ENCODE measurements at regions not wholly inside any gene's neighbourhood (a gene's known extent, or its start where the extent isn't known, plus 50 kb on each side); places are given as distances from the start of the nearest gene placed in this dataset.
A peak's percentile ranks its signal among the peaks of the same experiment; 100 is the strongest.
"Not testable (repeated sequence)": the region's sequence is repeated elsewhere in the genome, so short reads cannot be mapped to it uniquely, and the experiment has no call there.

DNA sequence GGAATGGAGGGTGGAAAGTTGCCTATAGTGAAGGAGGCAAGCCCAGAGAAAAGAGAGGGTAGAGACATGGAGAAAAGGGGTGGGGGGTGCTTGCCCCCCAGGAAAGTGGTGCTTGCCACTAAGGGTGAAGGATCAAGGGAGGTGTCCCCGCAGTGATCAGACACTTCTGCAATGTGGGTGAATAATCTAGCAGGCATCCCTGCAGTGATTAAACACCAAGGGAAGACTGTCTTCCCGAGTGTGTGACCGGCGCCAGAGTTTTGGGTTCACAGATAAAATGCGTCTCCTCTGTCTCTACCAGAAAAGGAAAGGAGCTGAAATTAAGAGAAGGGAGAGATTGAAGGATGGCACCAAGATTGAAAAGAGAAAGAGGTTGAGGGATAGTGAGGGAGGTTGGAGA is 1076.9 kb downstream of the DNAJB9 start:
- not testable (repeated sequence) for DNase-seq

DNA sequence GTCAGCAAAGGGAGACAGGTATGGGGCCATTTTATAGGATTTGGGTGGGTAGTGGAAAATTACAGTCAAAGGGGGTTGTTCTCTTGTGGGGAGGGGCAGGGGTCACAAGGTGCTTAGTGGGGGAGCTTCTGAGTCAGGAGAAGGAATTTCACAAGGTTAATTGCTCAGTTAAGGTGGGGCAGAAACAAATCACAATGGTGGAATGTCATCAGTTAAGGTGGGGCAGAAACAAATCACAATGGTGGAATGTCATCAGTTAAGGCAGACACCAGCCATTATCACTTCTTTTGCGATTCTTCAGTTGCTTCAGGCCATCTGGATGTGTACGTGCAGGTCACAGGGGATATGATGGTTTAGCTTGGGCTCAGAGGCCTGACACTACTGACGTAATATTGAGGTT is 1077.6 kb downstream of the DNAJB9 start:
- DNase-seq, result not testable (repeated sequence)

DNA sequence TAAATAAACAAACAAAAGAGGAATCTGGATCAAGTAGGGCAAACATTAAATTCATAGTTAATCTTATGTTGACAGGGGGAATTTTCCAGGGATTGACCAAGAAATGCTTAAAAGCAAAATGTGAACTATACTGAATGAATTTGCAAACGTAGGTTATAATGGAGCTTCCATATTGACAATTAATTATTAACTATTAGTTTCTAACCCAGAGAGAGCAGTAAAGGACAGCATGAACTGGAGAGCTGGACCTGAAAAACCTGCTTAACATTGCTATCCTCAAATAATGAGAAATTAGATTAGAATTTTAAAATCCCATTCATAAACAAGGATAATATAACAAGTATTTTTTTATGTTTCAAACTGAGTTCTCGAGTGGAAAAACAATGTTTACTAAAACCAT is 1089.6 kb downstream of the DNAJB9 start:
- peak; percentile 60 for DNase-seq

DNA sequence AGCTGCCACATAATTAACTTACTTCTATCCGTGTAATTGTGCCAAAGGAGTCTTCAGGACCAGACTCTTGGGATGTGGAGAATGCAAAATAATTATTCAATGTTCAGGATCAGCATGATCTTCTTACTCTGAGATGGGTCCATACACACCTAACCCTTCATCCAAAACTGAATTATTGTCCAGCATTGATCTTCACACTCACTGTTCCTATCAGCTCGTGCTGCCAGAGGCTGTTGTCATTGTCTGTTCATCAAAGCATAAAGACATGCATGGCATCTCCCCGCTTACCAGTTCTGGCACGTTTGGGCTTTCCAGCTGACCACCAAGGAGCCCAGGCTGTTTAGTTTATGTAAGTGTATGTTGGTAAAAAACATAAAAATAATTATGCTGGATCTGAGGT is 1090.7 kb downstream of the DNAJB9 start:
- DNase-seq, result no peak

DNA sequence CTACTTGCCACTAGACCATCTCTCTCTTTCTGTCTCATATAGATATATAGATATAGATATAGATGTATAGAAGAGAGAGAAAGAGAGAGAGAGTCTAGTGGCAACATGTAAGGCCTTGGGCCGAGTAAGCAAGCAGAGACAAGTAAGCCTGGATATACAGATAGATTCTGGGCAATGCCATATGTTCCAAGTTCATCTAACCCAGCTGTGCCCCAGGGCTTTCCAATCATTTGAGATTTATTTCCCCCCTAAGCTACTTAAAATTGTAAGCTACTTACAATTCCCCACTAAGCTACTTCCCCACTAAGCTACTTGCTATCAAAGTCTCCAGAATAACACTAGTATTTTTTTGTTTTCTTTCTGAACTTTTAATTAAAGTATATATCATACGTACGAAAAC is 1094.1 kb downstream of the DNAJB9 start:
- no peak for DNase-seq

DNA sequence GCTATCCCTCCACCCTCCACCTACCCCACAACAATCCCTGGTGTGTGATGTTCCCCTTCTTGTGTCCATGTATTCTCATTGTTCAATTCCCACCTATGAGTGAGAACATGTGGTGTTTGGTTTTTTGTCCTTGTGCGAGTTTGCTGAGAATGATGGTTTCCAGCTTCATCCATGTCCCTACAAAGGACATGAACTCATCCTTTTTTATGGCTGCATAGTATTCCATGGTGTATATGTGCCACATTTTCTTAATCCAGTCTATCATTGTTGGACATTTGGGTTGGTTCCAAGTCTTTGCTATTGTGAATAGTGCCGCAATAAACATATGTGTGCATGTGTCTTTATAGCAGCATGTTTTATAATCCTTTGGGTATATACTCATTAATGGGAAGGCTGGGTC is 1117.6 kb downstream of the DNAJB9 start:
- not testable (repeated sequence) for DNase-seq

DNA sequence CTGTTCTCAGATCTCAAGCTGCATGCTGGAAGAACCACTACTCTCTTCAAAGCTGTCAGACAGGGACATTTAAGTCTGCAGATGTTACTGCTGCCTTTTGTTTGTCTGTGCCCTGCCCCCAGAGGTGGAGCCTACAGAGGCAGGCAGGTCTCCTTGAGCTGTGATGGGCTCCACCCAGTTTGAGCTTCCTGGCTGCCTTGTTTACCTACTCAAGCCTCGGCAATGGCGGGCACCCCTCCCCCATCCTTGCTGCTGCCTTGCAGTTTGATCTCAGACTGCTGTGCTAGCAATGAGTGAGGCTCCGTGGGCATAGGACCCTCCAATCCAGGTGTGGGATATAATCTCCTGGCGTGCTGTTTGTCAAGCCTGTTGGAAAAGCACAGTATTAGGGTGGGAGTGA is 1122.9 kb downstream of the DNAJB9 start:
- peak; percentile 48 for DNase-seq

DNA sequence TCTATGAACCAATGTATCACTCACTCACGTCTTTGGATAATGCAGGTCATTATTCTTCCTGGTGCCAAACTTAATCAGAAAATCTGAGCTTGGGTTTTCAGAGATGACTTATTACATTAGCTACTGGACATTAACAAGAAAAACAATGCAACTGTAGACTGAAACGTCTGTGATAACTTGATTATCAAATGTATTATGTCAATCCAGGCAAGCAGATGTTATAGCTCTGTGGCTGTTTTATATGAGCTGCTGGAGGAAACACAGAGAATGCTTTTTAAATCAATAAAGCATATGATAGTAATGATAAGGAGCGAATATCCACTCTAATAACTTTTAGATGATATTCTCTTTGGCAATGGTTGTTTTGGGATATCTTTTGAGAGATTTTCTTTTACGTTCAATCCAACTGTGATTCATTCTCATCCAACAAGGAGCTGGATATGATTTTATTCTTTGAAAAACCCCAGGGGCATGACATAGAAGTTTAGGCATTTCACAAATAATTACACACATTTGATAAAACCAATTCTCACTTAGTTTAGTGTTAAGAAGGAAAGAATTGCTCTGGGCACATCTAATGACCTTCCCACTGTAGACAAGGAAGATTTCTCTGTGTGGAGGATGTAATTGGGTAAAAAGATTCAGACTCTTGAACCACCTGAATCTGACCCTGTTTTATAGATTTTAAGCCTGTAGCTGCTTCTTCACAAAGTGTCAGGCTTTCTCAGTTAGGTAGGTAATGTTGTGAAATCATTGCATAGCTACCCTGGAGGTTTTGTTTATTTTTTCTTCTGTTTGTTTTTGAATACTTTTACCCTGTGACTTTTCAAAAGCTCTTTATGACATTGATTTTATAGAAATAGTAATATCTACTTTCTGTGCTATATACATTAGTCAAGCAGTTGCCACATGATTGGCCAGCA is 1124.7 kb downstream of the DNAJB9 start:
- DNase-seq, result no peak

DNA sequence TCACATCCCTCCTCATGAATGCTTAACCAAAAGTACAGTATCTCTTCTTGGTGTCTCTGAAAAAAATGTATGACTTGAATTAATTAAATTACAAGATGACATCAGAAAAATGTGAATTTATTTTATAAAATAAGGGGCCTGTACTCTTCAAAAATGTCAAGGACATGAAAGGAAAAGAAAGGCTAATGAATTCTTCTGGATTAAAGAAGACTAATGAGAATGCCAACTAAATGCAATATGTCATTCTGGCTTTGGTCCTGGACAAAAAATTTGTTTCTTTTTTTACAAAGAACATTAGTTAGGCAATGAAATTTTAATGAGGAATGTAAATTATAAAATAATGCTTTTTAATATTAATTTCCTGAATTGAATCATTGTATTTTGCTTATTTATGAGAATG is 1125.7 kb downstream of the DNAJB9 start:
- no peak for DNase-seq

DNA sequence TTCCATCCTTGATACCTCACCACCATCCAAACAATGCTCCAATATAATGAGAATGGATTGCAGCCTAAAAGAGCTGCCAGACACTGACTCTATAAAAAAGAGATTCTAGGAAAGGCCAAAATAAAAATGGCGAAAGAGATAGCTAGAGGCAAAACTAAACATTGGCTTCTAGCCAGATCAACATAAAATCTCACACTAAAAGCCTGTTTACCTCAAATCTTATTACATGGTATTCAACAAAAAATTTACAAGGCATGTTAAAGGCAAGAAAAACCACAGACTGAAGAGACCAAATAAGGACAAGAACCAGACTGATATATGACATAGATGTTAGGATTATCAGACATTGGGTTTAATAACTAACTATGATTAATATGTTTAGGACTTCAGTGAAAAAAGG is 1127.0 kb downstream of the DNAJB9 start:
- no peak for DNase-seq

DNA sequence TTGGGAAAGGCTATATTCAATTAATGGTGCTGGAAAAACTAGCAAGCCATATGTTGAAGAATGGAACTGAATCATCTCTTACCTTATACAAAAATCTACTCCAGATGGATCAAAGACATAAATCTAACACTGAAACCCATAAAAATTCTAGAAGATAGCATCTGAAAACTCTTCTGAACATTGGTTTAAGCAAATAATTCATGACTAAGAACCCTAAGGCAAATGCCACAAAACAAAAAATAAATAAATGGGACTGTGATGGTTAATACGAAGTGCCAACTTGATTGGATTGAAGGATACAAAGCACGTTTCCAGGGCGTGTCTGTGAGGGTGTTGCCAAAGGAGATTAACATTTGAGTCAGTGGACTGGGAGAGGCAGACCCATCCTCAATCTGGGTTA is 1130.0 kb downstream of the DNAJB9 start:
- DNase-seq, result no peak

DNA sequence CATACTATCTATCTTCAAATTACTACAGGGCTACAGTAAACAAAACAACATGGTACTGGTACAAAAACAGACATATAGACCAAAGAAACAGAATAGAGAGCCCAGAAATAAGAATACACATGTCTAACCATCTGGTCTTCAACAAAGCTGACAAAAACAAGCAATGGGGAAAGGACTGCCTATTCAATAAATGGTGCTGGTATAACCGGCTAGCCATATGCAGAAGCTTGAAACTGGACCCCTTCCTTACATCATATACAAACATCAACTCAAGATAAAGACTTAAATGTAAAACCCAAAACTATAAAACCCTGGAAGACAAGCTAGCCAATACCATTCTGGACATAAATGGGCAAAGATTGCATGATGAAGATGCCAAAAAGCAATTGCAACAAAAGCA is 1143.7 kb downstream of the DNAJB9 start:
- no peak for DNase-seq

DNA sequence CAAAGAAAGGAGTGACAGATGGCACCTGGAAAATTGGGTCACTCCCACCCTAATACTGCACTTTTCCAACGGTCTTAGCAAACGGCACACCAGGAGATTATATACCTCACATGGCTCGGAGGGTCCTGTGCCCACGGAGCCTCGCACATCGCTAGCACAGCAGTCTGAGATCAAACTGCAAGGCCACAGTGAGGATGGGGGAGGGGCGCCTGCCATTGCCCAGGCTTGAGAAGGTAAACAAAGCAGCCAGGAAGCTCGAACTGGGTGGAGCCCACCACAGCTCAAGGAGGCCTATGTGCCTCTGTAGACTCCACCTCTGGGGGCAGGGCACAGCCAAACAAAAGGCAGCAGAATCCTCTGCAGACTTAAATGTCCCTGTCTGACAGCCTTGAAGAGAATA is 1149.7 kb downstream of the DNAJB9 start:
- peak; percentile 26 for DNase-seq

DNA sequence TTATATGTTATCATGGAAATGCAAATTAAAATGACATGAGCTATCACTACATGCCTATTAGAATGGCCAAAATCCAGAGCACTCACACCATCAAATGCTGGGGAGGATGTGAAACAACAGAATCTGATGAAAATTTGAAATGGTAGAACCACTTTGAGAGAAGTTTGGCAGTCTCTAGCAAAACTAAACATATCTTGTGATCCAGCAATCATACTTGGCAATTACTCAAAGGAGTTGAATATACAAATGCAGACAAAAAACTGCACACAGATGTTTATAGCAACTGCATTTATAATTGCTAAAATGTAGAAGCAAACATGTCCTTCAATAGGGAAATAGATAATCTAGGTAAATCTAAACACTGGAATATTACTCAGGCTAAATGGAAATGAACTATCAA is 1164.9 kb downstream of the DNAJB9 start:
- no peak for DNase-seq

DNA sequence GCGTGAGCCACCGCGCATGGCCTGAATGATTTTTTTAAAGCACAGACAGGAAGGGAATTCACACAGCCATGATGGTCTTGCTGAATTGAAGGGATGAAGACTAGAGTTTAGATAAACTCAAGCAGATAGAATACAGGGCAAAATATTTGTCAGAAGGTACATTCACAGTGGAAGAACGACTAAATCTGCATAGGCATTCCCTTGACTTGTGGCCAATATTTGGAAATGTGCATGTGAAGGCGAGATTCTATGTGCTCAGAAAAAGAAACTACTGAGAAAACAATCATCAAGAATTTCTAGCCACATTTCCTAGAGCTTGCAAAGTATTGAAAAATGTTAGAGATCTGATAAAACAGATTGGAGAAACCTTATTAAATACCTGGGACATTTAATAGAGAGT is 1166.2 kb downstream of the DNAJB9 start:
- no peak for DNase-seq

DNA sequence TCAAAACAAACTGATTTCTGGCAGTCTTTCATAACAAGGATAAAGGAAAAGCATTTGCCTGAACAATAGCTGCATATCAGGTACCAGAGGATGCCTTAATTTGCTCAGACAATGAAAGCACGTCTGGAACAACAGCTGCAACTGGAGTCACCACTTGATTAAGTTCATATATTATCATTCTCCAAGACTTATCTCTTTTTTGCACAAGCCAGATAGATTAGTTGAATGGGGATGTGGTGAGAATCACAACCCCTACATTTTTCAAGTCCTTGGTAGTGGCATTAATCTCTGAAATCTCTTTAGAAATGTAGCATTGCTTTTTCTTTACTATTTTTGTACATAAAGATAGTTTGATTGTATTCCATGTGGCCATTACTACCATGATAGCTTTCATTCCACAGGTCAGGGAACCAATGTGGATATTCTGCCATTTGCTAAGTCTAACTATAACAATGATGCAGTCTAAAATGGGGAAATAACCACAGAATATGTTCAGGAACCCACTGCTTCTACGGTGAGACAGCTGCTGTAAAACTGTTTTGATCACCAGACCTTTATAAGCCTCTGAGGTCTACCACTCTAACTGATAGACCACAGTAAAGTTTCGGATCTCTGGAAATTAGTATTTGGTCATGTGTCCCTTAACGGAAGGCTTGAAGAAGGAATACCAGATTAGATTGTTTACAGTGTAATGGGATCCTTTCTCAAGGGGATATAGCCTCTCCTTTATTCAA is 1176.2 kb downstream of the DNAJB9 start:
- DNase-seq, result no peak

DNA sequence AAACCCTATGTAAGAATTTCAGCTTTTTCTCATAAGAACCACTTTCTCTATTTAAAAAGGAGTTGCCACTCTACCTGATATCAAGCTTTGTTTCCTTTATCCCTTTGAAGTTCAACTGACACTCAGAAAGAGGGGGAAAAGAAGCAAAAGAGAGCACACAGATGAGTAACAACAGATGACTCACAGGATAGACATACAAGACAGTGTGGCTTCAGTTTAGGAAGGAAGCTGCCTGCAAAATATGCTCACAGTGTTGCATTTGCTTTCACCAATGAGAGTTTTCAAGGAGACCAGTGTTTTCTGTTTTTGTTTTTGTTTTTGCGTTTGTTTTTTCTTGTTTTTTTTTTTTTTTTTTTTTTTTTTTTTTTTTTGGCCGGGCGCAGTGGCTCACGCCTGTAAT is 1181.6 kb downstream of the DNAJB9 start:
- peak; percentile 74 for DNase-seq

DNA sequence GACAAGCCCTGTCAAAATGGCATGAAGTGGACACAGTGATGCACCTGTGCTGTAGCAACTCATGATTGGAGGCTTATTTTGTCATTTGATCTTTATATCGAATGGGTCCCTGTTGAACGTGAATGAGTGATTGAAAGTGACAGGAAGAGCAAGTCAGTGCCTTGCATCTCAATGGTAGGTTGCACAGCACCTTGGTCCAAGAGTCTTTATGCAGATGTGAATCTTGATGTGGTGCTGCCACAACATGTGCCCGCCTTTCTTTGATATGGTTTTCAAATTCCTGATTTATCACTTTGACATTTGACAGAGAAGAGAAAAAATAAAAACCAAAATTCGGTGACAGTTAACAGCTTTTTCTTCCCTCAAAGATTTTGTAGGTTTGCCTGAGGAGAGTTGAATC is 1182.4 kb downstream of the DNAJB9 start:
- no peak for DNase-seq

DNA sequence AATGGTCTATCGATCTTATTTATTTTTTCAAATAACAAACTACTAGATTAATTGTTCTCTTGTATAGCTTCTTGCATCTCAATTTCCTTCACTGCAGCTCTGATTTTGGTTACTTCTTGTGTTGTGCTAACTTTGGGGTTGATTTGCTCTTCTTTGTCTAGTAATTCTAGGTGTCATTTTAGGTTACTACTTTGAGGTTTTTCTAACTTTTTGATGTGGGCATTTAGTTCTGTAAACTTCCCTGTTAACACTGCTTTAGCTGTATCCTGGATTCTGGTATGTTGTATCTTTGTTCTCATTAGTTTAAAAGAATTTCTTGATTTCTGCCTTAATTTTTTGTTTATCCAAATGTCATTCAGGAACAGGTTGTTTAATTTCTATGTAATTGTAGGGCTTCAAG is 1188.0 kb downstream of the DNAJB9 start:
- DNase-seq, result no peak

DNA sequence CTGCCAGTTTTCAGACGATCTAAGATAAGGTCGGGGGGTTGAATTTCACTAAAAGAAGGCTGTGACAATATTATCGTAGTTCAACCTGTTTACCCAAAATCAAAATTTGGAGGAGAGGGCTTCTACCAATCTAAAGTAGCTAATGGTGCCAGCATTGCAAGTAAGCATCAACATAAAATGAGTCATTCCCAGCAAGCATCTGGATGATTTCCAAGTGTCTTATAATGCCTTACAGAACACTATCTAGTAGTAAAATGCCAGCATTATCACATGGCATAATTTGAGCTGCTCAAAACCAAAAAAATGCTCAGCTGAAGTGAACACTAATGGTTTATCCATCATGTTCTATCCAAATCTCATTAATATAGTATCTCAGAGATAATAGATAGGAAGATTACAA is 1193.9 kb downstream of the DNAJB9 start:
- DNase-seq, result peak; percentile 24

DNA sequence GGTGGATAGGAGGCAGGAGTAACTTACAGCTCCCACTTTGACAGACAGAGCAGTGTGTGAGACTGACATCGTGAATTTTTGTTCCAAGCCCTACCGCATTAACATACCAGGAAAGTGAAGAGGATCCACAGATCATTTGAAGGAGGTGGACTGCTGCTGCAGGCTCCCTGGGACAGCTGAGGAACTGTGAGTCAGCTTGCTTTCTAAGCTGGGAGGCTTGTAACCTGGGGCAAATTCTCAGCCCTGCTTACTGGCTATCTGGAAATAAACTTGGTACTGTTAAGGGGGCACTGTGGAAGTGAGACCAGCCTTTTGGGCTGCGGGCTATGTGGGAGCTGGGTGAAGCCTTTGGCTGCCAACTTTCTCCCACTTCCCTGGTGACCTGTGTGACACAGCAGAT is 1202.5 kb downstream of the DNAJB9 start:
- DNase-seq, result no peak

DNA sequence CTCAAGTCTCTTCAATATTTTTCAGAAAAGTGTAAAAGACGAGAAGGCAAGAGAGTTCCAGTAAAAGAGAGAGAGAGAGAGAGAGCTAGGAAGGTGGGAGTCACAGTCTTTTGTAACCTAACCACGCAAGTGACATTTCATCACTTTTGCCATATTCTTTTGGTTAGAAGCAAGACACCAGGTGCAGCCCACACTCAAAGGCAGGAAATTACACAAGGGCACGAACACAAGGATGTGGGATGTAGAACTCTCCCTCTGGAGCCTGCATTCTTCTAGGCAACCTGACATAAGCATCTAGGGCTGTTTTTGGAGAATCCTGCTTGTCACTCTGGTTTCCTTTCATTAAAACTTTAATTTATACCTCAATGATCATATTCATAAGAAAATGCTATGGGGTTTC is 1213.1 kb downstream of the DNAJB9 start:
- no peak for DNase-seq

DNA sequence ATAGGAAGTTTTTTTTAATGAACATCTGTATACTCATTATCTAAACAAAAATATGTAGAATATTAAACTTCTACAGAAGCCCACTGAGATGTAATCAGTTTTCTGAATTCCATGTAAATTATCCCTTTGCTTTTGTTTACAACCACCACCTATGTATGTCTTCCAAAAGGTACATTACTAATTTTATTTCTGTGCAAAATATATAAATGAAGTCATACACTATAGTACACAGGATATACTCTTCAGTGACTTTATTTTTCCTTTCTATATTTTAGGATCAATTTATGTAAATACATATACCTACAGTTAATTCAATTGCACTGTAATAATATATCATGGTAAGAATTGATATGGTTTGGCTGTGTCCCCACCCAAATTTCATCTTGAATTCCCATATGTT is 1236.9 kb downstream of the DNAJB9 start:
- DNase-seq, result no peak

DNA sequence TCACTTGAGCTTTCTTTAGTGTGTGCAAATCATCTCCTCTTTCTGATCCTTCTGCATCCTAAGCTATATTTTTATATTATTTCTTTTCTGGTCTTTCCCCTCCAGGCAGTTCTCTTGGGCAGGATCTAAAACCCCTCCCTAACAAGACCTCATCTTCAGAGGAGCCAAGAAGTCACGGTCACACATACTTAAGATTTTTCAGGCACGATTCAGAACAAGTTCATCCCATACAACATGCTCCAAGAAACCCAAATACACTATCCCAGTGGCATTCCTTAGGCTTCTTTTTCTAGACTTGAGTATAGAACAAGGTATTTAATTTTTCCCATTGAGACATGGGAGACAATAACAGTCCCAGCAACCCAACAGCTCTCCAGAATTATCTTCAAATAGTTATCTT is 1251.5 kb downstream of the DNAJB9 start:
- DNase-seq, result no peak
